ENCODE measurements at regions not wholly inside any gene's neighbourhood (a gene's known extent, or its start where the extent isn't known, plus 50 kb on each side); places are given as distances from the start of the nearest gene placed in this dataset.

- Histone ChIP-seq H3K4me3 (ENCODE audit: low read depth, low read length) (no peak overlapping the region), H3K27me3 (ENCODE audit: control insufficient read depth, insufficient read depth, low read length) (no peaks in the 10 kb centered on the region), H3K36me3 (ENCODE audit: control insufficient read depth, insufficient read depth, low read length) (no peaks in the 10 kb centered on the region)
- no peak for TF ChIP-seq CTCF (IDR thresholded peaks at IDR 0.05; ENCODE audit: insufficient read depth, low read depth, low read length)
- POLR2A ChIA-PET: no interaction called here
- no peak for DNase-seq (ENCODE audit: low read depth)
- CTCF ChIA-PET: no interaction called here
These were observed 1387.1 kb upstream of the TMEM132C start for GRCh38 chr12:126879842-126880241.

- no peak for DNase-seq (ENCODE audit: low read depth)
- Histone ChIP-seq H3K36me3 (ENCODE audit: control insufficient read depth, insufficient read depth, low read length) (no peaks in the 10 kb centered on the region), H3K4me3 (ENCODE audit: low read depth, low read length) (no peak overlapping the region), H3K27me3 (ENCODE audit: control insufficient read depth, insufficient read depth, low read length) (no peaks in the 10 kb centered on the region)
- POLR2A ChIA-PET: no interaction called here
- CTCF ChIA-PET: interaction anchor here (0.6 kb wide), 1 partner anchor 51 kb away, joined by 3 read pairs; no protein-coding TSS in a partner anchor
- no peak for TF ChIP-seq CTCF (IDR thresholded peaks at IDR 0.05; ENCODE audit: insufficient read depth, low read depth, low read length)
These were observed 1383.3 kb upstream of the TMEM132C start for GRCh38 chr12:126883697-126884096.

DNA sequence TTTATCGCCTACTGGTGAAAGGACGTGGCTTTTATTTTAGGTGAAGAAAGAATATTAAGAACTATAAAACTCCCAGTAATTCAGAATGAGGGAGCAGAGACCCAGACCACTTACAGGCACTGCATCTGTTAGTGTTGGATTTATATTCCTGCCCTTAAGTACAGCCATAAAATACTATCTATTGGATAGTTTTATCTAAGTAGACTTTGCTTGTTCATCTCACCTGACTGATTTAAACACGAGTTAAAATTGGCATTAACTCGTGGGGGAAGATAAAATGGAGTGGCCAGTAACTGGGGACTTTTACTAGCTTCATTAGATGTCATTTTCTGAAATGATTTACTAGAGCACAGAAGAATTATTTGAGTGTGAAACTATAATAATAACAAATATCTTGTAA is 1377.5 kb upstream of the TMEM132C start:
- H3K4me3 ChIP-seq (ENCODE audit: low read depth, low read length): no peak overlapping the region
- no peaks in the 10 kb centered on the region for H3K27me3 ChIP-seq (ENCODE audit: control insufficient read depth, insufficient read depth, low read length)
- no peaks in the 10 kb centered on the region for H3K36me3 ChIP-seq (ENCODE audit: control insufficient read depth, insufficient read depth, low read length)
- no peak for DNase-seq (ENCODE audit: low read depth)
- CTCF ChIA-PET: no interaction called here
- no peak for TF ChIP-seq CTCF (IDR thresholded peaks at IDR 0.05; ENCODE audit: insufficient read depth, low read depth, low read length)
- POLR2A ChIA-PET: no interaction called here

- H3K4me3 ChIP-seq (ENCODE audit: low read depth, low read length): no peak overlapping the region
- TF ChIP-seq CTCF (IDR thresholded peaks at IDR 0.05; ENCODE audit: insufficient read depth, low read depth, low read length): no peak
- no peak for DNase-seq (ENCODE audit: low read depth)
- H3K27me3 ChIP-seq (ENCODE audit: control insufficient read depth, insufficient read depth, low read length): no peaks in the 10 kb centered on the region
- CTCF ChIA-PET: no interaction called here
- H3K36me3 ChIP-seq (ENCODE audit: control insufficient read depth, insufficient read depth, low read length): no peaks in the 10 kb centered on the region
- POLR2A ChIA-PET: no interaction called here
These were observed 1376.9 kb upstream of the TMEM132C start for GRCh38 chr12:126890097-126890496.

DNA sequence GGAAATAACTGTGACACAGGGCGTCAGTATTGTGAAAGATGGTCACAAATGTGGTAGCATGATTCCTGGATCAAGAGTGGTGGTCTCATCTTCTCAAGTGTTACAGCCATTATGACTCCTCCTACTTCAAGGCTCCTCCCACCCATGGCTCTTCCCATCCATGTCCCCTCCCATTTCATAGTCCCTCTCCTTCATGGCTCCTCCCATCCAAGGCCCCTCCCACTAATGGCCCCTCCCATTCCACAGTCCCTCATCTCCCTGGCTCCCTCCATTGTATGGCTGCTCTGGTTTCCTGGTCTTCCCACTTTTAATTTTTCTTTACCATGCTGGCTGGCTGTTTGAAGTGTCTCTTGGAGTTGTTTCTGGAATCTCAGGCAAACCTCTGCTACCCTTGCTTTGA is 1375.2 kb upstream of the TMEM132C start:
- no peak for TF ChIP-seq CTCF (IDR thresholded peaks at IDR 0.05; ENCODE audit: insufficient read depth, low read depth, low read length)
- ChIA-PET CTCF (no interaction called here), POLR2A (no interaction called here)

More for the DNA sequence above, 1375.2 kb upstream of the TMEM132C start:
- DNase-seq (ENCODE audit: low read depth): no peak
- H3K27me3 ChIP-seq (ENCODE audit: control insufficient read depth, insufficient read depth, low read length): no peaks in the 10 kb centered on the region
- no peaks in the 10 kb centered on the region for H3K36me3 ChIP-seq (ENCODE audit: control insufficient read depth, insufficient read depth, low read length)
- no peak overlapping the region for H3K4me3 ChIP-seq (ENCODE audit: low read depth, low read length)
